SK-N-SH (cell line): ENCODE measurements at regions not wholly inside any gene's neighbourhood (a gene's known extent, or its start where the extent isn't known, plus 50 kb on each side); places are given as distances from the start of the nearest gene placed in this dataset.

ENCODE experiments used
- CTCF ChIA-PET: fragments of 300-600, 350-600 bp; formaldehyde crosslinking; extraction: SDS; loops from one replicate; lab custom pipeline; 2021; lab: Yijun Ruan, JAX
- POLR2A ChIA-PET: fragments of 350-600 bp; sonication (Branson Sonifier 250); formaldehyde crosslinking; extraction: SDS; loops from one replicate; lab custom pipeline; 2020; ENCODE audit warnings: antibody characterized with exemption, inconsistent platforms; lab: Yijun Ruan, JAX
- DNase-seq: peaks from one replicate; pipeline ENCODE4 v3.0.0; 2012
- H2AFZ ChIP-seq: fragments of 200-600 bp; sonication (generic); 2 replicates; pipeline ENCODE4 v1.8.1; 2016; ENCODE audit warnings: antibody characterized with exemption, mild to moderate bottlenecking, low read depth
- H3F3A ChIP-seq: fragments of 200-600 bp; sonication (generic); replicated peaks from 2 replicates; pipeline ENCODE3; 2016; ENCODE audit warnings: antibody characterized with exemption, mild to moderate bottlenecking; ENCODE audit not compliant: insufficient read depth
- H3K27ac ChIP-seq, 2 experiments: fragments of 200-500 bp in 1 of 2; fragments of 200-600 bp in 1 of 2; sonication (Bioruptor generic) in 1 of 2; sonication (generic), shearing (Covaris generic) in 1 of 2; 2 replicates each; pipeline versions ENCODE4 v1.5.1 to v1.6.1; 2014 to 2016; ENCODE audit warnings: low read depth in 2 of 2, inconsistent platforms in 1 of 2, low read length in 1 of 2, mild to moderate bottlenecking in 1 of 2, mixed read lengths in 1 of 2
- H3K27me3 ChIP-seq: fragments of 200-600 bp; sonication (generic), shearing (Covaris generic); 2 replicates; pipeline ENCODE4 v1.6.1; 2016; ENCODE audit warnings: mixed run types; ENCODE audit not compliant: insufficient read depth
- H3K36me3 ChIP-seq, 2 experiments: fragments of 200-500 bp in 1 of 2; fragments of 200-600 bp in 1 of 2; sonication (Bioruptor generic) in 1 of 2; sonication (generic) in 1 of 2; replicated peaks in 1 of 2; 2 replicates each; pipeline versions ENCODE3 to v1.5.1; 2014 to 2016; ENCODE audit warnings: low read length in 1 of 2, mild to moderate bottlenecking in 1 of 2; ENCODE audit not compliant: insufficient read depth in 2 of 2, control insufficient read depth in 1 of 2
- H3K4me1 ChIP-seq, 2 experiments: fragments of 200-500 bp in 1 of 2; fragments of 200-600 bp in 1 of 2; sonication (Bioruptor generic) in 1 of 2; sonication (generic), shearing (Covaris generic) in 1 of 2; 2 replicates each; pipeline versions ENCODE4 v1.5.1 to v1.6.1; 2014 to 2016; ENCODE audit warnings: low read depth in 1 of 2, low read length in 1 of 2, mixed run types in 1 of 2; ENCODE audit not compliant: insufficient read depth in 2 of 2, control insufficient read depth in 1 of 2
- H3K4me2 ChIP-seq: fragments of 200-600 bp; sonication (generic), shearing (Covaris generic); 2 replicates; pipeline ENCODE4 v1.6.1; 2017; ENCODE audit warnings: mixed run types
- H3K4me3 ChIP-seq, 2 experiments: fragments of 200-500 bp in 1 of 2; fragments of 200-600 bp in 1 of 2; sonication (Bioruptor generic) in 1 of 2; sonication (generic), shearing (Covaris generic) in 1 of 2; 2 replicates each; pipeline versions ENCODE4 v1.5.1 to v1.8.1; 2014 to 2016; ENCODE audit warnings: low read depth in 2 of 2, inconsistent platforms in 1 of 2, low read length in 1 of 2, mild to moderate bottlenecking in 1 of 2, mixed read lengths in 1 of 2, moderate library complexity in 1 of 2
- H3K79me2 ChIP-seq: fragments of 200-600 bp; sonication (generic); 2 replicates; pipeline ENCODE4 v1.8.1; 2017; ENCODE audit warnings: mild to moderate bottlenecking; ENCODE audit not compliant: insufficient read depth
- H3K9ac ChIP-seq: fragments of 200-600 bp; sonication (generic); 2 replicates; pipeline ENCODE4 v1.6.1; 2017; ENCODE audit warnings: mixed run types
- H3K9me2 ChIP-seq: fragments of 200-600 bp; sonication (generic); 2 replicates; pipeline ENCODE4 v1.6.1; 2017; ENCODE audit warnings: mixed run types
- H3K9me3 ChIP-seq: fragments of 200-600 bp; sonication (generic); 2 replicates; pipeline ENCODE4 v1.6.1; 2017; ENCODE audit warnings: mixed run types, mild to moderate bottlenecking, moderate library complexity
- H4K20me1 ChIP-seq: fragments of 200-600 bp; sonication (generic); 2 replicates; pipeline ENCODE4 v1.6.1; 2017; ENCODE audit warnings: mild to moderate bottlenecking, mixed run types; ENCODE audit not compliant: insufficient read depth
- CHD2 ChIP-seq: fragments of 150-350 bp; IDR thresholded peaks from 2 replicates; pipeline ENCODE4 v1.6.1; 2018; ENCODE audit warnings: low read length; ENCODE audit not compliant: partially characterized antibody
- ELF1 ChIP-seq: IDR thresholded peaks from 2 replicates; pipeline ENCODE4 v1.4.0; 2012
- EP300 ChIP-seq, 2 experiments: IDR thresholded peaks; 2 replicates each; pipeline versions ENCODE4 v1.4.0 to v1.6.1; 2012; ENCODE audit warnings: borderline replicate concordance in 1 of 2, low read depth in 1 of 2, low read length in 1 of 2
- FOXJ3 ChIP-seq: sonication (generic); formaldehyde crosslinking; IDR thresholded peaks from 2 replicates; pipeline ENCODE4 v1.5.1; 2020; ENCODE audit warnings: mild to moderate bottlenecking, missing genetic modification reagents
- FOXM1 ChIP-seq: IDR thresholded peaks from 2 replicates; pipeline ENCODE4 v1.4.0; 2012; ENCODE audit warnings: low read depth, mild to moderate bottlenecking
- GATA2 ChIP-seq: sonication (generic); formaldehyde crosslinking; IDR thresholded peaks from 2 replicates; pipeline ENCODE4 v1.5.0; 2020; ENCODE audit warnings: mild to moderate bottlenecking, missing genetic modification reagents
- MXI1 ChIP-seq: IDR thresholded peaks from 2 replicates; pipeline ENCODE4 v1.6.1; 2012; ENCODE audit warnings: mild to moderate bottlenecking, low read depth, low read length, improper control_type of control experiment
- NFIC ChIP-seq: IDR thresholded peaks from 2 replicates; pipeline ENCODE4 v1.4.0; 2012; ENCODE audit warnings: borderline replicate concordance
- PBX3 ChIP-seq: IDR thresholded peaks from 2 replicates; pipeline ENCODE4; 2012
- POLR2AphosphoS5 ChIP-seq: IDR thresholded peaks from 2 replicates; pipeline ENCODE4 v1.6.1; 2012; ENCODE audit warnings: low read depth, low read length
- RAD21 ChIP-seq: IDR thresholded peaks from 2 replicates; pipeline ENCODE4 v1.6.1; 2012; ENCODE audit warnings: mild to moderate bottlenecking, low read length
- RCOR1 ChIP-seq: fragments of 150-350 bp; IDR thresholded peaks from 2 replicates; pipeline ENCODE4 v1.6.1; 2017; ENCODE audit warnings: antibody characterized with exemption, low read length
- RFX5 ChIP-seq: IDR thresholded peaks from 2 replicates; pipeline ENCODE4 v1.6.1; 2012; ENCODE audit warnings: mild to moderate bottlenecking, improper control_type of control experiment, low read length
- SMC3 ChIP-seq: IDR thresholded peaks from 2 replicates; pipeline ENCODE4 v1.6.1; 2012; ENCODE audit warnings: low read depth, low read length, improper control_type of control experiment
- TCF12 ChIP-seq: IDR thresholded peaks from 2 replicates; pipeline ENCODE4 v1.4.0; 2012
- USF2 ChIP-seq: fragments of 150-350 bp; IDR thresholded peaks from 2 replicates; pipeline ENCODE4 v1.6.1; 2017; ENCODE audit warnings: antibody characterized with exemption, low read length, low read depth, borderline replicate concordance
- YY1 ChIP-seq: IDR thresholded peaks from 2 replicates; pipeline ENCODE4 v1.4.0; 2012; ENCODE audit warnings: low read depth, mild to moderate bottlenecking
- WGBS: methylation state at CpG from one replicate; pipeline ENCODE4 v1.1.6; 2017; ENCODE audit warnings: low lambda C conversion rate; 5-methylcytosine and 5-hydroxymethylcytosine counted together

GRCh38 chr20:48308882-48309281, 518.9 kb downstream of the PREX1 start (continued):
- TF ChIP-seq ELF1, result no peak
- TF ChIP-seq YY1, result no peak
- no peak for TF ChIP-seq RFX5

DNA sequence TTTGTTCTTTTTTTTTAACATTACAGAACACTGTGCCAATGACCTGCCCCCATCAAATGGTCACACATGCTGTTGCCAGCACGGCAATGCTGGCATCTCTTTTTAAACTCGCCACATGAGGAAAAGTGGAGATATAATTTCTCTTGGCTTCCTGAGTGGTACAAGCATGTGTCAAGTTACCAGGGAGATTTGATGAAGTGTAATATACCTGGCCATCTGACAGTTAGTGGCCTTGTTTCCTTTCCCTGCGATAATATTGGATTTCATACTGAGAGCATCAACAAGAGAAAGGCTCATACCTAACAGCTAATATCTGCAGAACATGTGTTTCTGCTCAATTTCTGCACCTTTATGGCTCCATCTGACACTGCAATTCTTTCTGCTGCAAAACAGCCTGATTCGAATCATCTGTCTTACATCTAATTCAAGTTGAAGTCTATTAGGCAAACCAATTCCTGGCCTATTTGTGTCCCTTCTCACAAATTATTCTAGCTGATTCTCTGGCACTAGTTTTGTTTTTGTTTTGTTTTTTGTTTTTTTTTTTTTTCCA, 519.5 kb downstream of the PREX1 start:
- Histone ChIP-seq H2AFZ (no peak overlapping the region), H3K27ac (peak overlapping the region in 1 of 2 experiments; percentile 67; a peak in 2 of 4 replicates), H4K20me1 (no peaks in the 10 kb centered on the region), H3F3A (no peaks in the 10 kb centered on the region), H3K36me3 (no peaks in the 10 kb centered on the region), H3K9me3 (no peaks in the 10 kb centered on the region), H3K9me2 (no peaks in the 10 kb centered on the region), H3K9ac (no peak overlapping the region), H3K4me3 (no peak overlapping the region), H3K27me3 (no peaks in the 10 kb centered on the region), H3K4me1 (peaks cover 0 to 12% of the 10 kb centered on the region in 2 experiments; a peak in 2 of 4 replicates), H3K4me2 (no peak overlapping the region), H3K79me2 (no peaks in the 10 kb centered on the region)
- ChIA-PET CTCF (interaction anchor here (0.6 to 3.3 kb wide), 2 partner anchors 63 to 312 kb away, joined by 3 to 14 read pairs; no protein-coding TSS in a partner anchor), POLR2A (no interaction called here)
- WGBS, result 29% methylated on average over 4 of the region's 4 CpGs
- peak; percentile 49 for DNase-seq
- TF ChIP-seq SMC3 (no peak), RFX5 (peak; percentile 73), EP300 (IDR thresholded peaks at IDR 0.05; ENCODE audit: borderline replicate concordance in 1 of 2, low read depth in 1 of 2, low read length in 1 of 2) (peak in 1 of 2 experiments; percentile 84; a peak in 3 of 4 replicates), MXI1 (0 out of 2 replicates have a peak, but pooled peaks have one; percentile 43), FOXM1 (no peak), CHD2 (peak; percentile 52), PBX3 (peak; percentile 49; the same call in 1 of the 2 replicates), TCF12 (peak; percentile 71), RAD21 (0 out of 2 replicates have a peak, but pooled peaks have one; percentile 3), FOXJ3 (CRISPR knock-in tag) (peak; percentile 49; the same call in 1 of the 2 replicates), USF2 (no peak), POLR2AphosphoS5 (peak; percentile 52), GATA2 (CRISPR knock-in tag) (peak; percentile 69), NFIC (no peak), RCOR1 (peak; percentile 82)
